ENCODE measurements at regions not wholly inside any gene's neighbourhood (a gene's known extent, or its start where the extent isn't known, plus 50 kb on each side); places are given as distances from the start of the nearest gene placed in this dataset.
"Not testable (repeated sequence)": the region's sequence is repeated elsewhere in the genome, so short reads cannot be mapped to it uniquely, and the experiment has no call there.

GRCh38 chr15:96666979-96667378 lies 336.5 kb downstream of the NR2F2 start:
- H3K4me1 ChIP-seq (ENCODE audit: control insufficient read depth, insufficient read depth, low read length); H3K4me3 ChIP-seq (ENCODE audit: low read depth, low read length); H3K36me3 ChIP-seq (ENCODE audit: control insufficient read depth, insufficient read depth, low read length); H3K9ac ChIP-seq (ENCODE audit: low read length); H3K27me3 ChIP-seq (ENCODE audit: control insufficient read depth, insufficient read depth, low read length); H3K9me3 ChIP-seq (ENCODE audit: control insufficient read depth, insufficient read depth, low read depth, low read length); H3K27ac ChIP-seq (ENCODE audit: low read depth, low read length): not testable (repeated sequence)

GRCh38 chr15:96670389-96670788 lies 339.9 kb downstream of the NR2F2 start:
- H3K4me1 ChIP-seq (ENCODE audit: control insufficient read depth, insufficient read depth, low read length), result no peaks in the 10 kb centered on the region
- no peaks in the 10 kb centered on the region for H3K9me3 ChIP-seq (ENCODE audit: control insufficient read depth, insufficient read depth, low read depth, low read length)
- no peak overlapping the region for H3K9ac ChIP-seq (ENCODE audit: low read length)
- H3K27ac ChIP-seq (ENCODE audit: low read depth, low read length), result no peak overlapping the region
- no peak overlapping the region for H3K4me3 ChIP-seq (ENCODE audit: low read depth, low read length)
- no peaks in the 10 kb centered on the region for H3K36me3 ChIP-seq (ENCODE audit: control insufficient read depth, insufficient read depth, low read length)
- no peaks in the 10 kb centered on the region for H3K27me3 ChIP-seq (ENCODE audit: control insufficient read depth, insufficient read depth, low read length)

- H3K4me1 ChIP-seq (ENCODE audit: control insufficient read depth, insufficient read depth, low read length), result no peaks in the 10 kb centered on the region
- H3K36me3 ChIP-seq (ENCODE audit: control insufficient read depth, insufficient read depth, low read length), result no peaks in the 10 kb centered on the region
- no peak overlapping the region for H3K27ac ChIP-seq (ENCODE audit: low read depth, low read length)
- peaks cover 3% of the 10 kb centered on the region for H3K9me3 ChIP-seq (ENCODE audit: control insufficient read depth, insufficient read depth, low read depth, low read length)
- H3K27me3 ChIP-seq (ENCODE audit: control insufficient read depth, insufficient read depth, low read length), result no peaks in the 10 kb centered on the region
- no peak overlapping the region for H3K4me3 ChIP-seq (ENCODE audit: low read depth, low read length)
- H3K9ac ChIP-seq (ENCODE audit: low read length), result no peak overlapping the region
Measured at GRCh38 chr15:96672629-96673028, 342.1 kb downstream of the NR2F2 start.

DNA sequence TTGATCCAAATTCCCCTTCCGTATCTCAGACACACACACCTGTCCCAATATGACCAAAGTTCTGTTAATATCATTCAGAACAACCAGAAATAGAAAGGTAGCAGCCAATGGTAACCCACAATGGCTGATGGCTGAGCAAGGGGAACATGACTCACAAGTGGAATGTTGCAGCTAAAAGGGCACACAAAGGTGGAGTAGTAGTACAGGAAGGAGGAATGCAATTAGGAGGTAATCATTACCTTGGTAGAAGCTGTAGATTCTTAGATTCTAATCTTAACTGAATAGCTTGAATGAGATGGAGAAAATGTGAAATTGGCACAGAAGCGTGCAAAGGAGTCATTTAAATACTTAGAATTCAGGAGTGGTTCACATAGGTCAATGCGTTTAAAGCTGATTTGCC lies 347.9 kb downstream of the NR2F2 start:
- H3K9ac ChIP-seq (ENCODE audit: low read length), result no peak overlapping the region
- no peaks in the 10 kb centered on the region for H3K36me3 ChIP-seq (ENCODE audit: control insufficient read depth, insufficient read depth, low read length)
- H3K9me3 ChIP-seq (ENCODE audit: control insufficient read depth, insufficient read depth, low read depth, low read length), result peaks cover 8% of the 10 kb centered on the region
- no peak overlapping the region for H3K4me3 ChIP-seq (ENCODE audit: low read depth, low read length)
- no peaks in the 10 kb centered on the region for H3K4me1 ChIP-seq (ENCODE audit: control insufficient read depth, insufficient read depth, low read length)
- no peak overlapping the region for H3K27ac ChIP-seq (ENCODE audit: low read depth, low read length)
- no peaks in the 10 kb centered on the region for H3K27me3 ChIP-seq (ENCODE audit: control insufficient read depth, insufficient read depth, low read length)

GRCh38 chr15:96687388-96688107 lies 357.0 kb downstream of the NR2F2 start:
- no peaks in the 10 kb centered on the region for H3K27me3 ChIP-seq (ENCODE audit: control insufficient read depth, insufficient read depth, low read length)
- H3K9ac ChIP-seq (ENCODE audit: low read length), result no peak overlapping the region
- no peak overlapping the region for H3K27ac ChIP-seq (ENCODE audit: low read depth, low read length)
- no peak overlapping the region for H3K4me3 ChIP-seq (ENCODE audit: low read depth, low read length)
- no peaks in the 10 kb centered on the region for H3K9me3 ChIP-seq (ENCODE audit: control insufficient read depth, insufficient read depth, low read depth, low read length)
- no peaks in the 10 kb centered on the region for H3K4me1 ChIP-seq (ENCODE audit: control insufficient read depth, insufficient read depth, low read length)
- no peaks in the 10 kb centered on the region for H3K36me3 ChIP-seq (ENCODE audit: control insufficient read depth, insufficient read depth, low read length)

DNA sequence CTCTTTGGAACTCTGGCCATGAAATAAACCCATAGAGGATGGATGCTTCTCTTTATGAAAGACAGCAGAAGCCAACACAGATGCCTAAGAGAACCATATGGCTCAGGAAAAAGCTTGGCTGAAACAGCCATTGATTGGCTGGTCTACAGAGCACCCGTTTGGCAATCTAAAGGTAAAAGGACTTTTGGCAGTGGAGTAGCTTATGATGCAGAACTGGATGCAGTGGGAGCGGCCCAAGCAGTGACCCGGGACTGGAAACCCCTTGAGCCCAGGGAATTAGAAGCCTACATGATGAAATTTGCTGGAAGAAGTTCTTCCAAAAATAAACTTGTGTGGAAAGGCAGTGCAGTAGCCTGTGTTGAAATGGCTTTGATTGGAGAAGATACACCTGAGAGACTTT lies 360.2 kb downstream of the NR2F2 start:
- H3K9ac ChIP-seq (ENCODE audit: low read length), result no peak overlapping the region
- H3K4me3 ChIP-seq (ENCODE audit: low read depth, low read length), result no peak overlapping the region
- no peaks in the 10 kb centered on the region for H3K36me3 ChIP-seq (ENCODE audit: control insufficient read depth, insufficient read depth, low read length)
- H3K9me3 ChIP-seq (ENCODE audit: control insufficient read depth, insufficient read depth, low read depth, low read length), result no peaks in the 10 kb centered on the region
- H3K4me1 ChIP-seq (ENCODE audit: control insufficient read depth, insufficient read depth, low read length), result peaks cover 3% of the 10 kb centered on the region; the same call in 1 of the 2 replicates
- H3K27ac ChIP-seq (ENCODE audit: low read depth, low read length), result no peak overlapping the region
- H3K27me3 ChIP-seq (ENCODE audit: control insufficient read depth, insufficient read depth, low read length), result no peaks in the 10 kb centered on the region

GRCh38 chr15:96692826-96693225 lies 362.3 kb downstream of the NR2F2 start:
- Histone ChIP-seq H3K36me3 (ENCODE audit: control insufficient read depth, insufficient read depth, low read length) (no peaks in the 10 kb centered on the region), H3K27ac (ENCODE audit: low read depth, low read length) (no peak overlapping the region), H3K4me3 (ENCODE audit: low read depth, low read length) (no peak overlapping the region), H3K9me3 (ENCODE audit: control insufficient read depth, insufficient read depth, low read depth, low read length) (no peaks in the 10 kb centered on the region), H3K27me3 (ENCODE audit: control insufficient read depth, insufficient read depth, low read length) (no peaks in the 10 kb centered on the region), H3K4me1 (ENCODE audit: control insufficient read depth, insufficient read depth, low read length) (peaks cover 3% of the 10 kb centered on the region; the same call in 1 of the 2 replicates), H3K9ac (ENCODE audit: low read length) (no peak overlapping the region)

DNA sequence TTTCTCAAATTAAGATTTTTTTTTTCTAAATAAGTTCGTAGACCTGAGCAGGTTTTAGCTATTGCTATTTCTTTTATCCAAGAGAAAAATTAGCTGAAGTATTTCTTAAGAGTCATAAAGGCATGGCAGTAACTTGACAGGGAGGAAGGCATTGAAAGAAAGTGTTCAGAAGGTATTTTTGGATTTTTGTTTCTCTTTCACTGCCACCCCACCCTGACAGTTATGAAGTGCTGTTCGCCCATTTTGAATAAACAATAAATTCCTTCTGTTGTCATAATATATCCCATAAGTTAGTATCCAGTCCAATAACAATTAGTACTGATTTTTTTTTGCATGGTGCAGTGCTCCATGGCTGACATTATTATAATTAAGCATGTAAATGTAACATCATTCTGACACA lies 363.0 kb downstream of the NR2F2 start:
- Histone ChIP-seq H3K9me3 (ENCODE audit: control insufficient read depth, insufficient read depth, low read depth, low read length) (no peaks in the 10 kb centered on the region), H3K9ac (ENCODE audit: low read length) (no peak overlapping the region), H3K36me3 (ENCODE audit: control insufficient read depth, insufficient read depth, low read length) (no peaks in the 10 kb centered on the region), H3K27me3 (ENCODE audit: control insufficient read depth, insufficient read depth, low read length) (no peaks in the 10 kb centered on the region), H3K4me1 (ENCODE audit: control insufficient read depth, insufficient read depth, low read length) (peaks cover 3% of the 10 kb centered on the region; the same call in 1 of the 2 replicates), H3K4me3 (ENCODE audit: low read depth, low read length) (no peak overlapping the region), H3K27ac (ENCODE audit: low read depth, low read length) (no peak overlapping the region)

DNA sequence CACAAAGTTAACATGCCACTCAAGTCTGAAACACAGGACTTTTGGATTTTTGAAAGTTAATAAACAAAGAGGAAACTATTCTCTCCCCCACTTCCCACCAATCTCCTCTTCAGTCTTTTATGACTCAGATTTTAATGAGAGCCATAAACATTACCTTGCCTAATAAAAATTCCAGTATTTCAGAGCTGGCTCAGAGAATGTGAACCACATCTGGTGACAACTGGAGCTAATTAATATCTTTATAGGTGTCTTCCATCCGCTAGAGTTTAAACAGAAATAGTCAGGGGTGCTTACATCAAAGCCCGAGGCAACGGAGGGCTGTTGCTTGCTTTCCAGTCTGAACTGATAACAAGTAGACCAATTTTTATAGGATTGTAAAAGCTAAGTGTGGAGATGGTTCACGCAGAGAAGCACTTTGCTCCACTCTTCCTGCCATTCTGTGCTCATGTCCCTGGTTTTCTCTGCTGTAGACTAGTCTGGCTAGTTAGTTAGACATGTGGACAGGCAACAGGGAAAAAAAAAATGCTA lies 363.6 kb downstream of the NR2F2 start:
- Histone ChIP-seq H3K27me3 (ENCODE audit: control insufficient read depth, insufficient read depth, low read length) (no peaks in the 10 kb centered on the region), H3K9me3 (ENCODE audit: control insufficient read depth, insufficient read depth, low read depth, low read length) (no peaks in the 10 kb centered on the region), H3K36me3 (ENCODE audit: control insufficient read depth, insufficient read depth, low read length) (no peaks in the 10 kb centered on the region), H3K4me1 (ENCODE audit: control insufficient read depth, insufficient read depth, low read length) (peaks cover 6% of the 10 kb centered on the region), H3K27ac (ENCODE audit: low read depth, low read length) (no peak overlapping the region), H3K9ac (ENCODE audit: low read length) (no peak overlapping the region), H3K4me3 (ENCODE audit: low read depth, low read length) (no peak overlapping the region)

DNA sequence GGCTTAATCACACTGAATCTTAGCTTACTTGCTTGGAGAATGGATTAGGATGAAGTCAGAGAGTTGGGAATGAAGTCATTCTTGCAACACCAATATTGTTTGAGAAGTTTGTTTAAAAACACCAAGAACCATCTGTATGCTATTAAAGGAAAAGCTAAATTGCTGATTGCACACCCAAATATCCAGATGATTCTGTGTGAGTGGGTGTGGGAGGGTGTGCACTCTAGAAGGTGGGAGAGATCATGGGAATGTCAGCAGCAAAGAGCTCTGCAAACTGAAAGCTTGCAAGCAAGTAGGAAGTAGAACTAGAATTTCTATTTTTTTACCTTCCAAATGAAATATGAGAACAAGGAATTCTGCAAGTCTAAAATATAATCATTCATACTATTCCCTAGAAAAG lies 364.9 kb downstream of the NR2F2 start:
- H3K36me3 ChIP-seq (ENCODE audit: control insufficient read depth, insufficient read depth, low read length), result no peaks in the 10 kb centered on the region
- no peaks in the 10 kb centered on the region for H3K9me3 ChIP-seq (ENCODE audit: control insufficient read depth, insufficient read depth, low read depth, low read length)
- peaks cover 19% of the 10 kb centered on the region for H3K4me1 ChIP-seq (ENCODE audit: control insufficient read depth, insufficient read depth, low read length)
- no peak overlapping the region for H3K27ac ChIP-seq (ENCODE audit: low read depth, low read length)
- no peak overlapping the region for H3K9ac ChIP-seq (ENCODE audit: low read length)
- H3K27me3 ChIP-seq (ENCODE audit: control insufficient read depth, insufficient read depth, low read length), result no peaks in the 10 kb centered on the region
- no peak overlapping the region for H3K4me3 ChIP-seq (ENCODE audit: low read depth, low read length)

DNA sequence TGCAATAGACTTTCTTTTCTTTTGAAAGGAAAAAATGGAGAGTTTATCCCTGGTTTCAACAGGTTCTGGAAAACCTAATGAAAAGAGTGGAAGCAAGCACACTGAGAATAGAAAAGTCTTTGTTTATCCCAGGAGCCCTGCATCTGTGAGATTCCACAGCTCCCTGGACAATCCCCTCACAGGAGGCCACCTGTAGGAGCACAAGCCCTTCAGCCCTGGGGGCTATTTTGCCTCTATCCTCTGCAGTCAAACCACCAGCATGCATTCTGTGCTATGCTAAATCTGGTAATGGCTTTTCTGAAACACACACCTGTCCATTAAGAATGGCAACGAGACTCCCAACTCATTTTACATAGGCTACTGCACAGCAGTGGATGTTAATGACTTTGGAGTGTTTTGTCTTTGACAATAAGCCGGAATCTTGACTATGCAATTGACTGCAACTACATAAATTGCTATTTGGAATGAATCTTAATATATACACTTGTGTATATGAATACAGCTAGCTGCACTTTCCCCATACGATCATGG lies 369.4 kb downstream of the NR2F2 start:
- H3K27me3 ChIP-seq (ENCODE audit: control insufficient read depth, insufficient read depth, low read length), result no peaks in the 10 kb centered on the region
- no peaks in the 10 kb centered on the region for H3K36me3 ChIP-seq (ENCODE audit: control insufficient read depth, insufficient read depth, low read length)
- H3K9me3 ChIP-seq (ENCODE audit: control insufficient read depth, insufficient read depth, low read depth, low read length), result no peaks in the 10 kb centered on the region
- no peak overlapping the region for H3K9ac ChIP-seq (ENCODE audit: low read length)
- peaks cover 61% of the 10 kb centered on the region for H3K4me1 ChIP-seq (ENCODE audit: control insufficient read depth, insufficient read depth, low read length)
- H3K27ac ChIP-seq (ENCODE audit: low read depth, low read length), result peak overlapping the region; percentile 28
- H3K4me3 ChIP-seq (ENCODE audit: low read depth, low read length), result no peak overlapping the region
